Cardiac fibroblast (primary cell): ENCODE measurements at regions not wholly inside any gene's neighbourhood (a gene's known extent, or its start where the extent isn't known, plus 50 kb on each side); places are given as distances from the start of the nearest gene placed in this dataset.
A peak's percentile ranks its signal among the peaks of the same experiment; 100 is the strongest.

Experiments used
- DNase-seq, 2 donors: peaks; one replicate each; pipeline versions ENCODE4 v3.0.0 to v3.0.0-alpha.2; 2010; ENCODE audit warnings: low read depth in 2 of 2
- H3K4me3 ChIP-seq, 2 donors: replicated peaks in 1 of 2; 1 replicate in 1 of 2; 2 replicates in 1 of 2; pipeline ENCODE4 v1.5.1; 2011; ENCODE audit warnings: low read depth in 2 of 2, low read length in 2 of 2, mild to moderate bottlenecking in 2 of 2, moderate library complexity in 1 of 2
- CTCF ChIP-seq: IDR thresholded peaks from one replicate; pipeline ENCODE4 v1.5.1; 2011; ENCODE audit warnings: low read depth, mild to moderate bottlenecking, low read length, inconsistent platforms

- peak in 1 of 2 donors; percentile 29 for DNase-seq
- H3K4me3 ChIP-seq, result no peak overlapping the region
- no peak for TF ChIP-seq CTCF
These were observed 122.8 kb upstream of the KLF12 start for GRCh38 chr13:74256969-74257368.

GRCh38 chr13:74253161-74253560 lies 119.0 kb upstream of the KLF12 start:
- no peak for TF ChIP-seq CTCF
- DNase-seq, result no peak
- no peak overlapping the region for H3K4me3 ChIP-seq

DNA sequence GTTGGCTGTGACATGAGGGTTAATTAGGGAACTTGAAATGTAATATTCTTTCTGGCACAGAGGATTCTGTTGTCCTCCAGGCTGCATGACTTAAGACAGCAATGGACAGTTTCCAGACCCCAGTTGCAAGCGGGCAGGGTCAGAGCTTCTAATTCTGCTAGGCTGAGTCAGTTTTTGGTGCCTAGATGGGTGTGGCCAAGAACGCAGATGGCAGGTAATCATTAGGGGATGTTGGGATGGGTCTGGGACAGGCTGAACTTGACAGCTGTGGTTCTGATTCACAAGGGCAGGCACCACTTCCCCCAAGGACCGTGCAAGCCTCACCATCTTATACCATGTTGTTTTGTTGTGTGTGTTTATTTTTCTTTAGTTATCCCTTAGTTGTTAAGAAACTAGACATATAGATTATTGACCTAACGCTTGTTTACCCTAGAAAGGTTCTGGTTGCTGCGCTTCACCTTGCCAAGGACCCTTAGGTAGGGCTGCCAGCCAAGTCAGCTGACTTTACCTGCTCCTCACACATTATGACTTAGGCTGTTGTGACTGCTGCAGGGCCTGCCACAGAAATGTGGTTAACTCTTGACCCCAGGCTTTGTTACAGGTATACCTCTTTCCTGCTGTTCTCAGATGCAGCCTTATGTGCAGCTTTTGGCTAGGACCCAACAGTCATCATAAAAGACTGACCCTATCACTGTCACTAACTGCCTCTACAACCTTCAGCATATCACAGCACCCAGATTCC lies 117.7 kb upstream of the KLF12 start:
- no peak overlapping the region for H3K4me3 ChIP-seq
- peak; percentile 21 to 30 for DNase-seq
- TF ChIP-seq CTCF, result no peak

GRCh38 chr13:74250738-74251190 lies 116.6 kb upstream of the KLF12 start:
- DNase-seq, result peak; percentile 54 to 71
- TF ChIP-seq CTCF, result no peak
- no peak overlapping the region for H3K4me3 ChIP-seq

DNA sequence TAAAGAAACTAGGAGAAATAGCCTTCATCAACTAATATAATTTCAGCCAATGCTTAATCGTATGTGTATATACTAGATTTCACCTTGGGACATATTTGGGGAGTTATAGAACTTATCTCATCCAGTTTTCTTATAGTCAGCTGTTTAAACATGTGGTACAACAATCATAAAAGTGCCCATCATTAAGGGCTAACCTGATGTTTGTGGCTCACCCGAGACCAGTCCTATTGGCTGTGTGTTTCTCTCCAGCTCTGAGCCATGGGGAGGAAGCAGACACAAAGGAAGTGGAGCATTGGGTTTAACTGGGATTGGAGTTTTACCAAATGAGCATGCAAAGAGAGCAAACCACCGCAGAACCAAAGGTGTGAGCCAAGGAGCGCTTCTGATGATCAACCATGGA lies 114.3 kb upstream of the KLF12 start:
- DNase-seq, result no peak
- no peak for TF ChIP-seq CTCF
- no peak overlapping the region for H3K4me3 ChIP-seq

DNA sequence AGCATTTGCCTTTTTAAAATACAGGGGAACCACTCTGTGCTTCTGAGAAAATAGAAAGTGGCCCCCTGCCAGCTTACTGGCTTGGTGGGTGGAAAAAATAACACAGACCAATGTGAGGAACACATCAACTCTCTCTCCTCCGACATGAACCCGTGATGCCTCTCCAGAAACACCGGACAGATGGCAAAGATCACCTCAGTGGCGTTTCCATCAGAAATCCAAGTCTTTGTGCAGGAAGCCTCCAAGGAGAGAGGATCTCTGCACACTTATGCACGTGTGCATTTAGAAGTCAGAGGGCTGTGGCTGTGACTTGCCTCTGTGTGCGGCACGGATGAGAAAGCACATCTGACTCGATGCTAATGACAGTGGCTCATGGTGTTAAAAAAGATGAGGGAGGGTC lies 112.3 kb upstream of the KLF12 start:
- no peak overlapping the region for H3K4me3 ChIP-seq
- no peak for TF ChIP-seq CTCF
- peak; percentile 46 to 58 for DNase-seq
